ENCODE measurements at regions not wholly inside any gene's neighbourhood (a gene's known extent, or its start where the extent isn't known, plus 50 kb on each side); places are given as distances from the start of the nearest gene placed in this dataset.

DNA sequence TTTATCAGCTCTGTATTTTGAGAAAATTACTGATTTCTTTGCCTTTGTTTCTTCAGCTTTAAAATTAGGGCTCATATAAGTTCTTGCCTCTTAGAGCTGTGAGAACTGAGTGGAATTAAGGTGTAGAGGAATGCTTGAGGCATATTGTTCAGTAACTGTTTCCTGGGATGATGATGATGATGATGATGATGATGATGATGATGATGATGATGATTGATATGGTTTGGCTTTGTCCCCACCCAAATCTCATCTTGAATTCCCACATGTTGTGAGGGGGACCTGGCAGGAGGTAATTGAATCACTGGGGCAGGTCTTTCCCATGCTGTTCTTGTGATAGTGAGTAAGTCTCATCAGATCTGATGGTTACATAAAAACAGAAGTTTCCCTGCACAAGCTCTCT, 118.7 kb downstream of the CHRM3 start:
- TF ChIP-seq, protein P1, sequence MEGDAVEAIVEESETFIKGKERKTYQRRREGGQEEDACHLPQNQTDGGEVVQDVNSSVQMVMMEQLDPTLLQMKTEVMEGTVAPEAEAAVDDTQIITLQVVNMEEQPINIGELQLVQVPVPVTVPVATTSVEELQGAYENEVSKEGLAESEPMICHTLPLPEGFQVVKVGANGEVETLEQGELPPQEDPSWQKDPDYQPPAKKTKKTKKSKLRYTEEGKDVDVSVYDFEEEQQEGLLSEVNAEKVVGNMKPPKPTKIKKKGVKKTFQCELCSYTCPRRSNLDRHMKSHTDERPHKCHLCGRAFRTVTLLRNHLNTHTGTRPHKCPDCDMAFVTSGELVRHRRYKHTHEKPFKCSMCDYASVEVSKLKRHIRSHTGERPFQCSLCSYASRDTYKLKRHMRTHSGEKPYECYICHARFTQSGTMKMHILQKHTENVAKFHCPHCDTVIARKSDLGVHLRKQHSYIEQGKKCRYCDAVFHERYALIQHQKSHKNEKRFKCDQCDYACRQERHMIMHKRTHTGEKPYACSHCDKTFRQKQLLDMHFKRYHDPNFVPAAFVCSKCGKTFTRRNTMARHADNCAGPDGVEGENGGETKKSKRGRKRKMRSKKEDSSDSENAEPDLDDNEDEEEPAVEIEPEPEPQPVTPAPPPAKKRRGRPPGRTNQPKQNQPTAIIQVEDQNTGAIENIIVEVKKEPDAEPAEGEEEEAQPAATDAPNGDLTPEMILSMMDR (IDR thresholded peaks at IDR 0.05 in 8 of 11, conservative IDR thresholded peaks at IDR 0.05 in 3 of 11) = no peak
- TF ChIP-seq POLR2A (IDR thresholded peaks at IDR 0.05) = no peak
- no peak for TF ChIP-seq POLR2AphosphoS5 (IDR thresholded peaks at IDR 0.05)
